ENCODE measurements at regions not wholly inside any gene's neighbourhood (a gene's known extent, or its start where the extent isn't known, plus 50 kb on each side); places are given as distances from the start of the nearest gene placed in this dataset.

GRCh38 chr9:95653246-95653645, 136.5 kb upstream of the PTCH1 start:
- no peak for DNase-seq

GRCh38 chr9:95650720-95651119, 133.9 kb upstream of the PTCH1 start:
- DNase-seq = no peak

DNA sequence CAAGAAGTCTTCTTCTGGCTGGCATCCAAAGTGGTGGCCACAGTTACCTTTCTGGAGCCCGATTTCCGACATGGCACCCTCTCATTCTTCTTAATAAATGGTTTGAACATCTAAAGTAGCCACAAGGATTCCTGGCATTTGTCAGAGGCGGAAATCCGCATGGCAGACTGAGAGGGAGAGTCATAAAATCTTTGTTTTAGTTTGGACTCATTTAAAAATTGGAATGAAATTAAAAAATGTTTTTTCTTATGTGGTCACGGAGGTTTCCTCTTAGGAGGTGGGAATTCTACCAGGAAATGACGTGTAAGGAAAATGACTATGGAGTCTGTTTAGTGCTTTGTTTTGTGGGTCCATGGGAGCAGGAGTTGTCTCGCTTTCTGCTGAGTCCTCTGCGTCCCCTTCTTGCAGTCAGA, 133.0 kb upstream of the PTCH1 start:
- no peak for DNase-seq

DNA sequence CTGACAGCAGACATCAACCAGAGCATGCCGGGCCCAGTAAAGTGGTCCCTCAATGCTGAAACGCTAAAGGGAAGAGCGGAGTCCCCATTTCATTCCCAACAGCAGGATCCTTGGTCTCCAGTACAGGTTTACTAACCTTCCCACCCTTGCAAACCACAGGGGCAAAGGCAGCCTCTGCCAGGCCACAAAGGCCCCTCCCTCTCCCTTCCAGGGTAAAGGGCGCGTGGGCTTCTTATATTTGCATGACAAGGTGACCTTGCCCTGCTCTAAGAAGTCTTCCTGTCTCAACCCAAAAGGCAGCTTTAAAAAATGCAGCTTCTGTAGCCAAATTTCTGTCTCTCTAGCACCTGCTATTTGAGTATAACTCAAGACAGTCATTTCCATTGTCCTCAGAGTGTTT, 131.5 kb upstream of the PTCH1 start:
- DNase-seq = no peak

GRCh38 chr9:95645992-95646391, 129.2 kb upstream of the PTCH1 start:
- no peak for DNase-seq

GRCh38 chr9:95645579-95645978, 128.8 kb upstream of the PTCH1 start:
- no peak for DNase-seq

GRCh38 chr9:95644377-95644776, 127.6 kb upstream of the PTCH1 start:
- DNase-seq = no peak

- no peak for DNase-seq
Measured at GRCh38 chr9:95643619-95644018, 126.8 kb upstream of the PTCH1 start.

DNA sequence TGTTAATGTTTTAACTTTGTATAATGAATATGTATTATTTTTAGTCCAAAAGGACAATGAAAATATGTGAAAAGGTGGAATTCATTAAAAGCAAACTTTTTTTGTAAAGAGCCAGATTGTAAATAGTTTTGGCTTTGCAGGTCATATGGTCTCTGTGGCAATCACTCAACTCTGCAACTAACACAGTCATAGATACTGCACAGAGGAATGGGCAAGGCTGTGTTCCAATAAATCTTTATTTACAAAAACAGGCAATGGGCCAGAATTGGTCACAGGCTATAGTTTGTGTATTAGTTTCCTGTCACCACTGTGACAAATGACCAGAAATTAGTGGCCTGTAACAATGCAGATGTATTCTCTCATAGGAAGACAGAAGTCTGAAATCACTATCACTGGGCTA, 125.4 kb upstream of the PTCH1 start:
- no peak for DNase-seq

- no peak for DNase-seq
Measured at GRCh38 chr9:95641586-95641985, 124.8 kb upstream of the PTCH1 start.

DNA sequence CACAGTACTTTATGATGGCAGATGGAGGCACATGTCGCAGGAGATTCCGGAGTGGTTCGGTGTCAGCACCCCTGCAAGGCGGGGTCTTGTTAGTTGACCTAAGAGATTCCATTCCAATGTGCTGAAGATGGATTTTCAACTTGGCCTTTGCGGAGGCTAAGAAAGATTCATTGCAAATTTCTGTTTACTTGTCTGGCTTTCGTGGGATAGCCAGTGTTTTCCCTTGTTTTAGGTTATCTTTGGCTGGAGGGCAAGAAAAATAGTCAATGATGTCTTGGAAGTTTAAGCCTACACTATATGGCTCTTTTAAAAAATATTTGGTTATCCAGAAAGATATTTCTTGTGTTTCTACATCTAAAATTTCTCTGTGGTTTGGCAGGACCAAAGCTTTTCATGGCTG, 123.6 kb upstream of the PTCH1 start:
- DNase-seq = no peak

GRCh38 chr9:95635986-95636671, 119.4 kb upstream of the PTCH1 start:
- no peak for DNase-seq

GRCh38 chr9:95634536-95634935, 117.8 kb upstream of the PTCH1 start:
- DNase-seq = no peak

GRCh38 chr9:95634114-95634513, 117.3 kb upstream of the PTCH1 start:
- DNase-seq = no peak

DNA sequence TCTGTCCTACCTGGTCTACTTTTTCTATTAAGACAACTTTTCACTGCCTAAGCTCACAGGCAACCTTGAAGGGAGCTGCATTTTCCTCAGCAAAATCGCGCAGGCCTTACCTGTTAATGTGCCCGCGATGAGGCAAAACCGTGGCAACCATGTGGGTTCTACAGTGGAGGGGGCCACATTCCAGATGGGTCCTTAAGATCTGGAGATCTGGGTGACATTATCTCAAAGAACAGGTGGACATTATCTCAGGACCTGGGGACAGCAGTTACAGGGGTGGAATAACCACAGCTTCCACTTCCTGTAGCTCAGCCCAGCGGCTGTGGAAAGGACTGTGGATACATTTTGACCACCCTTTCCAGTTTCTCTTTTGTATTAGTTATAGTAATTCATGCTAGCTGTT, 112.8 kb upstream of the PTCH1 start:
- DNase-seq = no peak

- DNase-seq = no peak
Measured at GRCh38 chr9:95627802-95628201, 111.0 kb upstream of the PTCH1 start.

- peak; percentile 4 for DNase-seq
Measured at GRCh38 chr9:95626885-95627558, 110.3 kb upstream of the PTCH1 start.

- no peak for DNase-seq
Measured at GRCh38 chr9:95626341-95626740, 109.6 kb upstream of the PTCH1 start.

- DNase-seq = no peak
Measured at GRCh38 chr9:95623640-95624039, 106.9 kb upstream of the PTCH1 start.

GRCh38 chr9:95620722-95621121, 104.0 kb upstream of the PTCH1 start:
- no peak for DNase-seq

DNA sequence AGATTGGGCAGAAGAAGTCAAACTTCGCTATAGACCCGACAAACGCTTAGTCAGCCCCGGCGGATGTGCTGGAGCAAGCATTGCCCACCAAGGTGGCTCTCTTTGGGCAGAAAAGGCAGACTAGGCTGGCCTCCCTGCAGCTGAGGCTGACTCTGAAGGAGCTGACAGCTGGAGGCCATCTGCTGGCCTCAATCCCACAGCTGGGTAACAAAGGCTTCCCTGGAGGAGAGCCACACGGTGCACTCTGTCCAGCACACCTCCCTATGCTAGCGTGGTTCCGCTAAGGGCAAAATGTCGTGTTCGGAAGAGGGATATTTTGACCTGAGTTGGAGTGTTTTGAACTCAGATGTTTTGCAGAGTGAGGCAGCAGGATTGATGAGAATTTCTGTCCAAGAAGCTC, 103.5 kb upstream of the PTCH1 start:
- DNase-seq = no peak

GRCh38 chr9:95615246-95615645, 98.5 kb upstream of the PTCH1 start:
- no peak for DNase-seq

DNA sequence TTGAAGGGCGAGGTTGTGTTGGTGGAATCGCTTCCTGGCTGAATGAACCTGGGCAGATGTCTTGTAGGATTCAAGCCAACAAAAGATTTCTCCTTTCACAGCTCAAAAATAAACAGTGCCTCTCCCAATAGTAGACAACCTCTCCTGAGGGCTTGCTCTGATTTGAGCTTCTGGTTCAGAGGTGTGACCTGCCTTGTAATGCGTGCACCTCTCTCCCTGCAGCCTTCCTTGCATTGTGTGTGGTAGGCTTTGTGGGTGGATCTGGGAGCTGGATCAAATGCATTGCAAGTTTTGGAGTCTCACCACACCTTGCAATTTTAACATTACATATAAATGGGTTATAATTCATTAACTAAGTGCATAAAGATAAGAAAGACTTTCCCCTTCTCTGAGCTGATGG, 96.9 kb upstream of the PTCH1 start:
- DNase-seq = no peak

- no peak for DNase-seq
Measured at GRCh38 chr9:95611354-95611753, 94.6 kb upstream of the PTCH1 start.
